Tibial artery (tissue), 4 donors: ENCODE measurements at regions not wholly inside any gene's neighbourhood (a gene's known extent, or its start where the extent isn't known, plus 50 kb on each side); places are given as distances from the start of the nearest gene placed in this dataset.

ENCODE experiments used
- DNase-seq, 2 donors: peaks; one replicate each; pipeline ENCODE4 v3.0.0-alpha.2; 2019
- H3K27ac ChIP-seq, 2 donors: fragments of 200-600 bp; sonication (generic) in 1 of 2; 1 replicate in 1 of 2; 2 replicates in 1 of 2; pipeline ENCODE4 v1.5.1; 2018 to 2019; ENCODE audit warnings: mild to moderate bottlenecking in 1 of 2
- H3K27me3 ChIP-seq, 2 donors: fragments of 200-600 bp; sonication (generic) in 1 of 2; one replicate each; pipeline versions ENCODE4 v1.5.1 to v1.6.0; 2016 to 2019
- H3K36me3 ChIP-seq, 3 donors: fragments of 200-600 bp; sonication (generic) in 2 of 3; one replicate each; pipeline ENCODE4 v1.5.1; 2016 to 2019; ENCODE audit warnings: mild to moderate bottlenecking in 2 of 3
- H3K4me1 ChIP-seq, 4 donors: fragments of 200-600 bp; sonication (generic) in 2 of 4; 1 replicate in 3 of 4; 2 replicates in 1 of 4; pipeline ENCODE4 v1.5.1; 2016 to 2019
- H3K4me3 ChIP-seq, 2 donors: fragments of 200-600 bp; sonication (generic) in 1 of 2; 1 replicate in 1 of 2; 2 replicates in 1 of 2; pipeline ENCODE4 v1.5.1; 2018 to 2019; ENCODE audit warnings: mild to moderate bottlenecking in 2 of 2
- H3K9me3 ChIP-seq, 3 donors: fragments of 200-600 bp; sonication (generic) in 1 of 3; one replicate each; pipeline ENCODE4 v1.5.1; 2016 to 2019
- intact Hi-C: fragments of 100-400 bp; cut with DNase I; formaldehyde crosslinking; loops from one replicate; pipeline ENCODE4 v1.15.0; 2023; ENCODE audit warnings: low total_unique reads
- TF ChIP-seq, protein P1 (sequence below), 2 experiments: fragments of 200-600 bp in 1 of 2; fragments of 450-650 bp in 1 of 2; IDR thresholded peaks; one replicate each; pipeline ENCODE4 v1.5.1; 2017 to 2019; ENCODE audit warnings: antibody characterized with exemption in 2 of 2, mild to moderate bottlenecking in 1 of 2, moderate library complexity in 1 of 2

DNA sequence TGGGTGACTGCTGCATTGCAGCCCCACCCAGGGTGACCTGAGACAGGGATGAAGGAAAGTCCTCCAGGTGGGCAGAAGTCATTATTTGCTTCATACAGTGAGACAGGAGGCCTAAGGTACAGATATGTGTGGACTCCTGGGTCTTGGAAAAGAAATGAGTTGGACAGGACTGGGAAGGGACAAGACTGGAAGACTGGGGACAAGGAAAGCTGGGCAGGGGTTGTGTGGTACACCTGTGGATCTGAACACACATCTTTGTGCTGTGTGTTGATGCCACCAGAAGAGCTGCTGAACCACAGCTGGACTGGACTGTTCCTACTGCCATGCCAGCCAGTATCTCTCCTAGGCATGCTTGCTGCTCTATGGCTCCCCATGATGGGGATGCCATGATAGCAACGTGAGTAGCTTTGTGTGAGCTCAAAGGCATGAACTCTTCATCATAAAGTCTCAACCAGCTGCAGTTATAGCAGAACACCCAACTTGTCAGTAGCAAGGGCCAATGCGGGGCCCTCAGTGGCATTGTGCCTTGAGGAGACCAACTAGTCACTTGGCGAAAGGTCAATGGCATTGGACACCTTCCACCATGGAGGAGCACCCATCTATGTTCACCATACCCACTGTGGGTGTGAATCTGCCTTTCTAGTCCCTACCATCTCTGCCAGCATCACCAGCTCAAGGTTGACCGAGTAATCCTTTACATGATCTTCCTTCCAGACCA is 76.0 kb upstream of the GRB10 start:
- Histone ChIP-seq H3K27ac (no peak overlapping the region), H3K27me3 (no peaks in the 10 kb centered on the region), H3K4me3 (no peak overlapping the region), H3K4me1 (no peaks in the 10 kb centered on the region), H3K36me3 (no peaks in the 10 kb centered on the region), H3K9me3 (no peaks in the 10 kb centered on the region)
- intact Hi-C loops: no loop called here
- TF ChIP-seq, protein P1, sequence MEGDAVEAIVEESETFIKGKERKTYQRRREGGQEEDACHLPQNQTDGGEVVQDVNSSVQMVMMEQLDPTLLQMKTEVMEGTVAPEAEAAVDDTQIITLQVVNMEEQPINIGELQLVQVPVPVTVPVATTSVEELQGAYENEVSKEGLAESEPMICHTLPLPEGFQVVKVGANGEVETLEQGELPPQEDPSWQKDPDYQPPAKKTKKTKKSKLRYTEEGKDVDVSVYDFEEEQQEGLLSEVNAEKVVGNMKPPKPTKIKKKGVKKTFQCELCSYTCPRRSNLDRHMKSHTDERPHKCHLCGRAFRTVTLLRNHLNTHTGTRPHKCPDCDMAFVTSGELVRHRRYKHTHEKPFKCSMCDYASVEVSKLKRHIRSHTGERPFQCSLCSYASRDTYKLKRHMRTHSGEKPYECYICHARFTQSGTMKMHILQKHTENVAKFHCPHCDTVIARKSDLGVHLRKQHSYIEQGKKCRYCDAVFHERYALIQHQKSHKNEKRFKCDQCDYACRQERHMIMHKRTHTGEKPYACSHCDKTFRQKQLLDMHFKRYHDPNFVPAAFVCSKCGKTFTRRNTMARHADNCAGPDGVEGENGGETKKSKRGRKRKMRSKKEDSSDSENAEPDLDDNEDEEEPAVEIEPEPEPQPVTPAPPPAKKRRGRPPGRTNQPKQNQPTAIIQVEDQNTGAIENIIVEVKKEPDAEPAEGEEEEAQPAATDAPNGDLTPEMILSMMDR (IDR thresholded peaks at IDR 0.05): no peak
- peak in 1 of 2 donors; percentile 17 for DNase-seq

DNA sequence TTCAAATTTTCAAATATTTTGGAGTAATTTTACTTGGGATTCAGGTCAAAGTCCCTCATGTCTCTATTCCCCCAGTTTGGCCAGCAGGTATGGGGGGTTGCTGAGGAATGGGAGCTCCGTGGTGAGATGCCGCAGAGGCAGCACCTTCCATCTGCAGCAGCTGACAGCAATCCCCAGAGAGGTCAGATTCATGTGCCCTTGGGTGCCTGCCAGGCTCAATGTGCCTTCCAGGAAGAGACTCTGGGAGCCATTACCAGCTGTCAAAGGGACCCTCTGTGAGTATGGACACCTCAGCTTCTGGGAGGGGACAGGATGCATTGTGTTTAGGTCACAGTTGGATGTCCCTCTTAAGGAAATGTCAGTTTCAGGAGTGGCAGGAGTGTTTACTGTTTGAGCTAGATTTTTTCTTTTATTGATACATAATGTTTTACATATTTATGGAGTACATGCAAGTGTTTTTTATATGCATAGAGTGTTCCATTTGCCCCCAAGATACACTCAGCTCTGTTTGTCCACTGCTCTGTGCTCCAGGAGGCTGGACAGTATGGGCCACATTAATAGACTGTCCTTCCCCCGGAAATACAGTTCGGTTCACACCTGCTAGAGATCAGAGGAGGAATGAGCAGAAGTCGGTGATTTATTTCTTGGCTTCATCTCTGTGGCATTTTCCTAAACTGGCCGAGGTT is 75.3 kb upstream of the GRB10 start:
- no peak for DNase-seq
- Histone ChIP-seq H3K4me1 (no peaks in the 10 kb centered on the region), H3K9me3 (no peaks in the 10 kb centered on the region), H3K4me3 (no peak overlapping the region), H3K27ac (no peak overlapping the region), H3K27me3 (no peaks in the 10 kb centered on the region), H3K36me3 (no peaks in the 10 kb centered on the region)
- TF ChIP-seq, protein P1 (IDR thresholded peaks at IDR 0.05): no peak
- intact Hi-C loops: no loop called here

DNA sequence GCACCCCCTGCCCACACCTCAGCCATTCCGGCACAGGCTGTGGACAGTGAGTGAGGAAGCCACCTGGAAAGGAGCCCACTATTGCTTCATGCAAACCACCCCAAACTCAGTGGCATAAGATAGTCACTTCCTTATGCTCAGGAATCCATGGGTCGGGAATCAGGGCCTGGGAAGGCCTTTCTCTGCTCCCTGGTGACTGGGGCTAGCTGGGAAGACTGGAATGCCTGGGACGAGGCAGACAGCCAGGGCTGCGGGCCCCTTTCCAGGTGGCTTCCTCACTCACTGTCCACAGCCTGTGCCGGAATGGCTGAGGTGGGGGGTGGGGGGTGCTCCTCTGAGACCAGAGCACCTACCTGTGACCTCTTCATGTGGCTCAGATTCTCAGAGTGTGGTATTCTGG is 74.1 kb upstream of the GRB10 start:
- TF ChIP-seq, protein P1 (IDR thresholded peaks at IDR 0.05): no peak
- no peaks in the 10 kb centered on the region for H3K9me3 ChIP-seq
- H3K27ac ChIP-seq: no peak overlapping the region
- no peaks in the 10 kb centered on the region for H3K27me3 ChIP-seq
- no peaks in the 10 kb centered on the region for H3K4me1 ChIP-seq
- no peak for DNase-seq
- H3K36me3 ChIP-seq: no peaks in the 10 kb centered on the region
- intact Hi-C loops: no loop called here
- no peak overlapping the region for H3K4me3 ChIP-seq

DNA sequence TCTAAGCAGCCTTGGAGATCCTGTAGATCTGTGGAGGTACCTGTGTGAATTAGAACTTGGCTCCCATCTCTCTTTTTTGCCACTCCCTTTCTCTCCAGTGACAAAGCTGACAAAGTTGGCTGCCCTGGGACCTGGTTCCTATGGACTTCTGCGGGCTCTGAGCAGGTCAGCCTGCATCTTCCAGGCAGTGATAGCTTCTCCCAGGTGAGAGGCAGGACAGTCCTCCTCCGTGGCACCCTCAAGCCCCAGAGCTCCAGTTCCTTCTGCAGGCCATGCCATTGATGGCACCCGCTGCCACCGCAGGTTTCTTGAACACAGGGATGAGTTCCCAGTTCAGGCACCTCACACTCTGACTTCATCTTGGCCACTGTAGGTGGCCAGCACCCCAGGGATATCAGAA is 73.5 kb upstream of the GRB10 start:
- Histone ChIP-seq H3K36me3 (no peaks in the 10 kb centered on the region), H3K9me3 (no peaks in the 10 kb centered on the region), H3K4me1 (no peaks in the 10 kb centered on the region), H3K4me3 (no peak overlapping the region), H3K27me3 (no peaks in the 10 kb centered on the region), H3K27ac (no peak overlapping the region)
- TF ChIP-seq, protein P1 (IDR thresholded peaks at IDR 0.05): no peak
- no peak for DNase-seq
- intact Hi-C loops: no loop called here

DNA sequence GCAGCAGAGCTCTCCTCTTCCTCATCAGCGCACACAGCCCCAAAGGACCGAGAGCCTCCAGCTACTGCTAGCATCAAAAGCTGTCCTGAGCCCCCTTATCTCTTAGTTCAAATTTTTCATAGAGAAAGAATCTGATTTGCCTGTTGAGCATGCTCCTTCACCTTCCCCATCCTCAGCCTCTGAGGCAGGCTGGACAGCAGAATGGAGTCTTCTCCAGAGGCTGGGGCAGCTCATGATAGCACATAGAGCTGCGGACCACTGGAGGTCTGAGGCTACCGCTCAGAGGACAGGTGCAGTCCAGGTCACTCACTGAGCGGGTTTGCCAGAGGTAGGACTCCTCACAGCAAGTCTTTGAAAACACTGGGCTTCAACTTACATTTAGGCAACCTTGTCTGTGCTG is 72.8 kb upstream of the GRB10 start:
- DNase-seq: no peak
- intact Hi-C loops: no loop called here
- H3K4me1 ChIP-seq: no peaks in the 10 kb centered on the region

More for the DNA sequence above, 72.8 kb upstream of the GRB10 start:
- Histone ChIP-seq H3K9me3 (no peaks in the 10 kb centered on the region), H3K27me3 (no peaks in the 10 kb centered on the region), H3K27ac (no peak overlapping the region), H3K36me3 (no peaks in the 10 kb centered on the region), H3K4me3 (no peak overlapping the region)
- TF ChIP-seq, protein P1 (IDR thresholded peaks at IDR 0.05): no peak
